T-helper 2 cell treated with Interferon-gamma antibody and Interleukin-4, amounts not matched to agents 100 ng/mL and 5 ng/mL, for 36 hours (primary cell): ENCODE measurements at regions not wholly inside any gene's neighbourhood (a gene's known extent, or its start where the extent isn't known, plus 50 kb on each side); places are given as distances from the start of the nearest gene placed in this dataset.

Experiments
- intact Hi-C: fragments of 100-400 bp; cut with micrococcal nuclease; formaldehyde crosslinking; loops from one replicate; pipeline ENCODE4 v1.15.1; 2023

DNA sequence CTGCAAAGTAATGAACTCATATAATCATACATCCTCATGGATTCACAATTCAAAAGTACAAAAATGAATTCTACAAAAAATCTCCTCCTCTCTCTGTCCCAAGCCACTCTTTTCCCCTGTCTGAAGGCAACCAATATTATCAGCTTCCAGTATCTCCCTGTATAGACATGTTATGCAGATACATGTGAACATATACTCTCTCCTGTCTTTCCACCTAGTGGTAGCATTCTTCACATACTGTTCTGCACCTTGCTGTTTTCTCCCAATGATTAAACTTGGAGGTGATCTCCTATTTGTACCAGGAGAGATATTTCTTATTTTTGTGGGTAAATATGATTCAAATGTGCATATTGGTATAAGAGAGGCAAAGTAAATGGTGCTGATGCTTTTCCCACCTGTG lies 416.4 kb downstream of the EPM2A start:
- intact Hi-C loops = no loop called here

DNA sequence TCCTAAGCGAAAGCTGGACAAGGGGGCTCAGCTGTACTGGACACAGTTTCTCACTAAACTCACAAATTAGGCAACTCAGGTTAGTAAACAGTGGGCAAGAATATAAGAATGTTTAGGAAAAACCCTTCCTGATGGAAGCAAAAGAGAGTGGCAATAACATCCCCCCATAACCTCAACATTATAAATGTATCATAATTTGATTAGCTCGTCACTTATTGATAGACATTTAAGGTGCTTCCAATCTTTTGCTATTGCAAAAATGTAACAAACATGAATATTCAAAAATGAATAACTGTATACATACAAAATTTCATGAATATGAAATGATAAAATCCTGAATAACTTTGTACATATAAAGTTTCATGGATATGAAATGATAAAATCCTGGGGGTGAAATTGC lies 415.7 kb downstream of the EPM2A start:
- intact Hi-C loops = no loop called here

DNA sequence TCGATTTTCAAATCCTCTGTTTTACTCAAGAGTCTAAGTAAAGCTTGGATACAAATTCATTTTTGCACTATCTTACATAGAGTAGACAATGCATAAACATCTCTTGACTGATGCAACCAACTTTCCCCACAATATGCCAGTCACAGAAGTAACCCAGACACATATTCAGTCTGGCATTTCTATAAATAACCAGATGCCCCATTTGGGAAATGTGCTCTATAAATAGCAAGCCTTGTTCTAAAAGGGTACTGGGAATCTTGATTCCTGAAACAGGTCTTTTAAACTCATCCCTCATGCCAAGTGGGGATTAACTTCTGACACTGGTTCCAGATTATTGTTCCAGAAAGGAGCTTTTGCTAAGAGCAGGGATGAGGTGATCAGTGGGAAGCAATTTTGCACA lies 411.7 kb downstream of the EPM2A start:
- intact Hi-C loops = no loop called here

DNA sequence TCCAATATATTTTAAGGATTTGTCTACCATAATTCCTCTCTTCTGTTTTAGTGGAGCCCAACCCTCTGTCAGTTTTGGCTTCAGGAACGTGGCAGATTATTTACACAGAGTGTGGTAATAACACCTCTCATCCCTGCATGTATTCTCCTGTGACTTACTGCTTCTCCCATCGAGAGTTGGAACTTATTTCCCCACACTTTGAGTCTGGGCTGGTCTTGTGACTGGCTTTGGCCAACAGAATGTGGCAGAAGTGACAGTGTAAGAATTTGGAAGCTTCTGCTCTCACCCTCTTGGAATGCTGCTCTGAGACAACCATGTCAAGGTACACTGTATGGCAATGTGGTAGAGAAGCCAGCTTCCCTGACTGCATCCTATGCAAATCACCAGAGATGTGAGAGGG lies 407.7 kb downstream of the EPM2A start:
- intact Hi-C loops = no loop called here

DNA sequence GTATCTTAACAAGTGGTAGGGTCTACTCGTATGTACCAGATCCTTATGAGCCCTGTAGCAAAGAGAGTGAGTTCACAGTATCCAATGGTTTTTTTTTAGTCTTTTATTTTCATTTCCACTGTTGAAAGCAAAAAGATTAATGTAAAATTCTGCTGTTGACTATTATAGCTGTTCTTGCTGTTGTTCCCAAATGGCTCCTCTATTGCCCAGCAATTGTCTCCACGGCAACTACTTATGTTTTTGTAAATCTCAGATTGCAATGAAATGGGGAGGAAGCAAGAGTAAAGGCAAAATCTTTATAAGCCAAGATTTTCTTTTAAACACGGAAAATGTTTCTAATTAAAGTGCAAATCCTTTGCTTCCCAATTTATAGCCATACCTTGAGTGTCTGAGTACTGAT lies 406.1 kb downstream of the EPM2A start:
- intact Hi-C loops = no loop called here

DNA sequence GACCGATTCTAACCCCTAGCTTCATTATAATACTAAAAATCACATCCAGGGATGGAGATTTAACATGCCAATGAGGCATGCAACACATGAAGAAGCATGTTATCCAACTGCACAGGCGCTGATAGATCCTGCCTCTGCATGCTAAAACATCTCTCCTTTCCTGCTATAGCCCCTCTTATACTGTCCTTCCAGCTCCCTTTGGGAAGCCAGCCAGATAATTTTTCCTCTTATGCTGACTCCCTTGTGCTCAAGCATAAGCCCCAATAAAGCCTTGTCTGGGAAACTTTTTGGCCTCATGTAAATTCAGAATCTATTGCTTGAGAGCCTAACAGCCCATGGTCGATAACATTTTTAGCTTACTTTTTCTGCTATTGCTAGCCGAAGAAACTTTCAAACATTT lies 404.3 kb downstream of the EPM2A start:
- intact Hi-C loops = no loop called here

DNA sequence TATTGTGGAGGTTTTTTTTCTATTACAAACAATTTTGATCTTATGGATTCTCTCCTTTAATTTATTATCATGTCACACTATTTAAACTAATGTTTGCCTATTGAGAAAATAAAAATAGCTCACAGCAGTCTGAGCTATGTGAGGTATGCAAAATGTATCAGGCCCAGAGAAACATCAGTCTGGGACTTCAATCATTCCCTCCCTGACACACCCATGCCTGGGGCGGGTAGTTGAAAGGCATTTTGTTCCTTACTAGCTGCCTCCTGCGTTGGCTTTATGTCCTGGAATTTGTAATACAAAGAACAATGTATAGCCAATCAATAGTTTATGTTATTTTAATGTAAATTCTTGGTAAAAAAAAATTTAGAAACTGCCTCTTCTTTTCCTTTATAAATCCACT lies 403.3 kb downstream of the EPM2A start:
- intact Hi-C loops = no loop called here

DNA sequence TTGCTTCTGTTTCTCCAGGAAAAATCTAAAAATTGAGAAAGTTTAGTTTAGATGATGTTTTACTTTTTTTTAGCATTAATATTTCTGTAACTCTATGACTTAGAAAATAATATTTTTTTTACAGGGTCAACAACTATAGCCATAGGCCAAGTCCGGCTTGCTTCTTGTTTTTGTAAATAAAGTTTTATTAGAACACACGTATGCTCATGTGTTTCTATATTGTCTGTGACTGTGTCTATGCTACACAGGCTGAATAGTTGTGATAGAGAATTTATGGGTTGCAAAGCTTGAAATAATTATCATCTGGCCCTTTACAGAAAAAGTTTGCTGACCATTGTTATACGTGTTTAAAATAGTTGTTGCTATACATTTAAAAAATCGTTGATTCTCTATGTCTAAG lies 399.2 kb downstream of the EPM2A start:
- intact Hi-C loops = no loop called here

DNA sequence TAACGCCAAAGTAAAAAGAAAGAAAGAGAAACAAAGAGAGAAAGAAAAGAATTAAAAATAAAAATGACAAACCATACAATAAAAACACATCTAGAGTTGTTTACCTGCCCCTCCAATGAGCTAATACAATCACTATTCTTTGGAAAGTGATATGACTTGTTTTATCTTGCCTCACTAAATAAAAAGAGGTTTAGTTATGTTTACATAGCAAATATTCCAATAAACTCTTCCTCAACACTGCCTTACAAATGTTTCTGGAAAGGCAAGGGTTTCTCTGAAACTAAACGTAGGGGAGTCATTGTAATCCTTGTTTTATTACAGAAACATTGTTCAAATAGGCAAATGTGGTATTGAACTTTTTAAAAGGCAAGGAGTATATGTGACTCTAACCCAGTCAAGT lies 396.2 kb downstream of the EPM2A start:
- intact Hi-C loops = no loop called here

DNA sequence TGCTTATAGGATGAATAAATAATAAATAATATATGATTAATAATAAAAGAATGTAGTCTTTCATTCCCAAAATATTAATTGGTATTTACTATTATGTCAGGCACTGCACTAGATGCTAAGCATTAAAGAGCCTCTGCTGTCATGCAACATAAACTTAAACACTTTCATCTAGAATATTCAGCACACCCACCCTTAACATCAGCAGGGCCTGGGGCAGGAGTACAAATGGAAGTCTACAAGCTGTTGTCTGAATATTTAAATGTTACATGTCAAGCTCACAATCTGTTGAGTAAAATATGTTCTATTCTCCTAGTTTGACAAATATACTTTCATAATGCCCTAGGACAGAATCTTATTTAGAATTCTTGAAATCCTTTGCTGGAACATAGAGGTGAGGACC lies 395.1 kb downstream of the EPM2A start:
- intact Hi-C loops = no loop called here

DNA sequence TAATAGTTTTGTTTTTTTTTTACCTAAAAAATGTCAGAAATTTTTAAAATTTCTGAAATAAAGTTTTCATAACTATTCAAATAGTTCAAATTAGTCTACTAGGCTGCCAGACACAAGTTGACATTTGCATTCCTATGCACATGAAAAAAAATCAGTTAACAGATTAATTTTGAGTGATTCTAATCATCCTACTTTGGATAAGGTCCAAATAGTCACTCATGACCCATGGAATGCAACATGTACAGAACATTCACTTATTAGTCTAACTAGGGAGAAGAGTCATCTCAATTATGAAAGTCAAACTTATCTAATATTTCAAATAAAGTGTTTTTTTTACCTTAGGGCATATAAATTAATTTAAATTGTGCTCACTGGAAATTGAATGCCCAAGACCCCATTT lies 390.2 kb downstream of the EPM2A start:
- intact Hi-C loops = no loop called here

DNA sequence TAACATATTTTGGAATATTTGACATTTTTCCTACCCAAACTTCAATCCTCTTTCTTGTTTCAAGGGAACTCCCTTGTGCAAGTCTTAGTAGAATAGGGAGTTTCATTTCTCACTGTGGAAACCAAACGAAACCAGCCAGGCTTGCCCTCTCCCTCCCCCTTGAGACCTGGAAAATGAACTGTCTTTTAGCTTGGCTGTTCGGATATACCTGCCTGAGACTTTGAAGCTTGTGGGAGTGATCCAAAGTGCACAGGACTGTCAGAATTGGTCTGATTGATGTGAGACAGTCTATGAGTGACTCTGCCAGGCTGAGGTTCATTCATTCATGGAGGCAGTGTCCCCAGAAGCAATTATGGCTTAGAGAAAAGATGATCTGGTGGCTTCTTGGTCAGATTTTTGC lies 388.1 kb downstream of the EPM2A start:
- intact Hi-C loops = no loop called here

DNA sequence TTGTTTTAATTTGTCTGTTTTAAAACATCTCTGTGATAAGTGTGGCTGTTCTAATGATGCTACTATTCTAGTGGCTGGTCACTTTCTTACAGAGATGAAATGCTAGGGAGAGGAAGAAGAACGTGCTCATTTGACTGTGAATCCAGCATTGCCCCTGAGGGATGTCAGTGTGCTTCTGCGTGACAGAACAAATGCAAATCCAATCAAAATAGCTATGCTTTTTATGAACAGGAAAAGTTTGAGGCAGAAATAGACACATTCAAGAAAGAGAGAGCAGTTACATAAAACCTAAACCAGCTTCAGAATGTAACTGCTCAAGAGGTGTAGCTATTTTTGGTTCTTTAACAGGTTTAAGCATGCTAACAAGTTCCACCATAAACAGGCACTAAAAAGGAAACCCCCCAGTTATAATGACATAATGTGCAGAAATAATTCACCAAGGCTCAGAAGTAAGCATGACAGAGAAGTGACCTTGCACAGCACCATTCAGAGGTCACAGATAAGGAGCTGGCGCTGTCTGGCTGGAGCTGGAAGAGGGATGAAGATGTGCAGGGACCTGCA lies 385.3 kb downstream of the EPM2A start:
- intact Hi-C loops = no loop called here

DNA sequence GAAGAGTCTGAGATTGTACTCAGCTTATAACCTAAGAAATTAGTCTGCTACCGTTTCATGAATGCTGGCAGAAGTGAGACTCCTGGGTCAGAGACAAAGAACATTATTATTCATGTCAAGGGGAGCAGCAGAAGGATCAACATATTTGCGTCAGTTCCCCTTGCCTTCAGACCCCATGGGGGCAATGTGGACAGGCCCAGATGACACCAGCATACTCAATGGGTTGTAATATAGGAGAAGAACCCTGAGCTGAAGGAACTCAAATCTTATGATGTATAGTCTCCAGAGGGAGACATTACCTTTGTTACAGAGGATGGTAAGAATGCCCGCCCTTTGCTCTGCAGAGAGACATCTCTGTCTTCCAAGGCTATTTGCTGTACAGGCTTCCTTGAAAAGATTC lies 384.4 kb downstream of the EPM2A start:
- intact Hi-C loops = no loop called here

DNA sequence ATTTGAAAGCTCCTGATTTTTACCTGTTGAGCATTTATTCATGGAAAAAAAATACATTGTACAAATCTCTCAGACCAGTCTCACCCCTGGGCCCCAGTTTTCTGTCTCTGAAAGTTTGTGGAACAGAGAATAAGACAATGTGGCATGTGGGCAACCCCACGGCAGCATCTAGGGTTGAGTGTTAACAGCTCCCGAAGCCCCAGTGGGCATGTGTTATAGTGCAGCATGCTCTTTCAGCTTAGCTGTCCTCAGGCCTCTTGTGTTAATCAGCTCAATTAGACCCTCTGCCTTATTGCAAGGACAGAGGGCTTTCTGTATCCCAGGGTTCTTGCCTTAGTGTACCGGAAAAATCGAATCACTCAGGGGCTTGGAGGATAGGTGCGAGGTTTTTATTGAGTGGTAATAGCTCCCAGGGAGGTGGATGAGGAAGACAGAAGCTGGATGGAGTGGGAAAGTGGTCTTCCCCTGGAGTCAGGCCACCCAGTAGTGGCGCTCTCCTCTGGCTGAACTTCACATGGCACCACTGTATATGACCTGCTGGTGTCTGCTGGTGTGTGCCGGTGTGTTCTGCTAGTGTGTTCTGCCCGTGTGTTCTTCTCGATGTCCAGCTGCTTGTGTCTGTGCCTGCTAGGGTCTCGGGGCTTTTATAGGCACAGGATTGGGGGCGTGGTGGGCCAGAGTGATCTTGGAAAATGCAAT lies 382.8 kb downstream of the EPM2A start:
- intact Hi-C loops = no loop called here

DNA sequence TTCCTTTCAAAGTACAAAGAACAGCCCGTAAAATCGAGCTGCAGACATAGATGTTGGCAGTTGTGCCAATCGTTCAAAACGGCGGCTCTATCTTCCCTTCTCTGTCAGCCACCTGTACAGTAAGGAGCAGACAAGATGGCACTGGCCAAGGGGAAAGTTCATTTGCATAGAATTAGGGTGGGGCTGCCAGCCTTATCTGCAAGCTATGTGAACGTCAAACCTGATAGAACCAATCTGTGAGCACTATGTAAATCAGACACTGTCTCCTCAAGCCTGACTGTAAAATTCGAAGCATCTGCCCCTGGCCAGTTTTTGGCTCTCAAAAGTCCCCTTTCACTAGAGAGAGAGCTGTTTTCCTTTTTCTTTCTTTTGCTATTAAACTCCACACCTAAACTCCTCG lies 374.5 kb downstream of the EPM2A start:
- intact Hi-C loops = no loop called here

DNA sequence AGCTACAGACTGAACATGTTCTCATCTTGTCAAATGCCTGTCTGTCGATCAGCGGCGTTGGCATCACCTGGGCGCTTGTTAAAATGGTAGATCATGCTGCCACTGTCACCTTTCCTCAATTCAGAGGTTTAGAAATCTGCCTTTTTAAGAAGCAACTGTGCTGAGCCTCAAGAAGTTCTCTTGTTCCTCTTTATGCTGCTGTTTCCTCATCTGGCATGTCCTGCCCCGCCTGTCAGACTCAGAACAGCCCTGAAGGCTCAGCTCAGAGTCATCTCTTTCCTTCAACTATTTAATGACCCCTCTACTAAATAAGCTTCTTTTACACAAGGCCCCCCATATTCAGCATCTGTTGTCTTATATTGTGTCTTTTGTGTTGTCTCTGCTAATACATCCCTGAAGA lies 368.2 kb downstream of the EPM2A start:
- intact Hi-C loops = no loop called here

DNA sequence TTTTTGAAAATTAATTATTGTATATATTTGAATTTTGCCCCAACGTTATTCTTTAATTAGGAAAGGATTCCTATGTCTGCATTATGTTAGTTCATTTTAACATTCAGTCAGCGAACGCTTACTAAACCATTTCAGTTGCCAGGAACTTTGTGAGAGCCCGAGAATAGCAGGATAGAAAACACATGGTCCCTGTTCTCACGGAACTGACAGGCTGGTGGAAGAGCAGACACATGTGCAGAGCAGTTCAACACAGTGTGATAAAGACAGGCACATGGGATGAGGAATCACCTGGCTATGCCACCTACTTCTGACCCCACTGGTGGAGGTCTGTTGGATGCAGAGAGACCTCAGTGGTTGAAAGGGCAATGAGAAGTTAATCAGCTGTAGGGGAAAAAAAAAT lies 367.2 kb downstream of the EPM2A start:
- intact Hi-C loops = no loop called here

DNA sequence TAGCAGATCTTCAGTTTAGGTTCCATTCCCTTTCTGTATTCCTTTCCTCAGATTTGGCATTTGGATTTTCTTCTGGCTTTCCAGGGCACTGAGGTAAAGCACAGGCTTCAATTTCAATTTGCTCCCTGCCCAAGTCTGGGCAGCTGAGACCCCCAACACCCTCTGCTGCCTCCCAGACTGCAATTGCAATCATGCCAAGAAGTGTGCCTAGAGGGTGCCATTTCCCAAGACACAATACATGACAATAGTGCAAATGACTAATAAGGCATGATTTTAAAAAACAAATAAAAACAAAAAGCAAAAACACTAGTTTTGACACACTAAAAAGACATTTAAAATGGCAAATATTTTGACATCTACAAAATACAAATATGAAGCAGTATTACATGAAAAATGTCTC lies 364.8 kb downstream of the EPM2A start:
- intact Hi-C loops = no loop called here

DNA sequence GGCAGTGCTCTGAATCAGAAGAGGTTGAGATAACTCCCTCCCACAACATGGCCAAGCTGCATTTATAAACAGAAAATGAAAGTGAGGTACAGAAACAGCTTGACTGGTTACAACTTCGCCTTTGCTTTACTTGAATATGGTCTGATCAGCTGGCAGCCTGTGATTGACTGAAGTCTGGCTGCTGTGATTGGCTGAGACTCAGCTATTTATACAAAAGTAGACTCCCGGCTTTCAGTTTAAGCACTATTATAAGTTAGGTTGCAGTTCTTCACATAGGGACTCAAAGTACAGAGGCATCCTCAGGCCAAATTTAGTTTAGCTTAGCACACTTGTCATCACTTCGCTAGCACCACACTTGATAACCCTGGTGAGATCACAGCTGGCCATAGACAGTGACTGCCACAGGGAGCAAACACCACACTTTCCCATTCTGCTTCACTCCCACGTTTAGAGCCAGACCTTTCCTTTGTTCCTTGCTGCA lies 362.6 kb downstream of the EPM2A start:
- intact Hi-C loops = no loop called here

DNA sequence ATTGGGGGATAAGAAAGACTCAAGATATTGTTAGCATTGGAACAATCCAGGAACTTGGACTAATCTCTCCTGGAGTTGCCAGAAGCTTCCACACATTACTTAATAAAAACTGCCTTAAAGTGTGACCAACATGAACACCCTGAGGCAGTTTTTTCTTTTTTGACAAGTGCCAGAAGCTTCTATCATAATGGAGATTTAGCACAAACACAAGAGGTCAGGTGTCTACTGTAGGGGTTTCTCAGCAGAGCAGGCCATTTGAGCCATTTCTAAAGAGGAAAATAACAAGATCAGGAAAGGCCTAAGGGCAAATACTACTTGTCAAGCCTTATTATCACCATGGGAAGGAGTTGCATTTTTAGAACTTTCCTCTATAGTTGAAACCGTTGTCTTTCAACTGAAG lies 361.5 kb downstream of the EPM2A start:
- intact Hi-C loops = no loop called here

DNA sequence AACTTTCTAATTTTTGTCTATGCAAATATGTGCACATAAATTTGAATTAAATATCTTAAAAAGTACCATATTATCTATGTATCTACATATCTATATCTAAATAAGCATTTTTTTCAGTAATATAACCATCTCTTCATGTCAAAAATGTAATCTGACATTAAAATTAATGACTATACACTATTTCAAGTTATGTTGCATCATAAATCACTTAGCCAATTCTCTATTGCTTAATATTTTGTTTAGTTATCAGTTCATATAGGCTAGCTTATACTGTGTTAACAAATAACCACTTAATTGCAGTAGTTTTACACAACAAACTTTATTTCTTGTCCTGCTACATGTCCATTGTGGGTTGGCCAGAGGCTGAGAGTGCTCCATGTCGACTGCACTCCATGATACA lies 360.8 kb downstream of the EPM2A start:
- intact Hi-C loops = no loop called here

DNA sequence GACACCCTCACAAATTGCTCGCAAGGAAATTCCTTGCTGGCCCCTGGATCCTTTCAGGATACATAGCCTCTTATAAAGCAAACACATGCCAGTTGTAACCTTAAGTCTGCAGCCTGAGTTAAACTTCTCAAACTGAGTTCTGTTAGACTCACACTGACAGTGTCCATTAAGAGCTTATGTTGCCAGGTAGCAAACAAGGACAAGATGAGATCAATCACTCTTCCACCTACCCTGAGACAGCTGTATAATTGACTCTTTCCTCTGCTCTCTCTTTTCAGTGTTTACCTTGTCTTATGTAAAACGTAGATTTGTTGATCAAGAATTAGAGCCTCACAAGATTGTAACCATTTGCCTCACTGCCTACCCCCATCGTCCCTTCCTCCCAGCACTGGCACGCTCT lies 359.8 kb downstream of the EPM2A start:
- intact Hi-C loops = no loop called here

DNA sequence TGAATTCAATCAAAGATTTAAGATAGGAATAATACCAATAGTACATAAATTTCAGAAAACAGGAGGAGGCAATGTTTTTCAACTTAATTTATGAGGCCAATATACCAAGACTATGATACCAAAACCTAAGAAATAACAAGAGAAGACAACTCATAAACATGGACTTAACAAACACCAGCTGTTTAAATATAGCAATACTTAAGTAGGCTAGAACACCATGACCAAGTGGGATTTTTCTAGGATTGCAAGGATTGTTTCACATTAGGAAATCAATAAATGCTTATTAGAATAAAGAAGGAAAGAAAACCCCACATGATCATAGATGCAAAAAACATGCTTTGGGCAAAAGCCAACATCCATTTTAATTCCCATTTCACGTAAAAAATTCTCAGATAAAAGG lies 355.1 kb downstream of the EPM2A start:
- intact Hi-C loops = no loop called here
